ENCODE measurements at regions not wholly inside any gene's neighbourhood (a gene's known extent, or its start where the extent isn't known, plus 50 kb on each side); places are given as distances from the start of the nearest gene placed in this dataset.

GRCh38 chr2:183459466-183459865 lies 335.2 kb downstream of the NUP35 start:
- Histone ChIP-seq H3K4me1 (ENCODE audit: control insufficient read depth, extremely low read depth, insufficient read depth, low read length) (no peaks in the 10 kb centered on the region), H3K79me2 (ENCODE audit: control insufficient read depth, insufficient read depth, low read length) (no peaks in the 10 kb centered on the region), H3K27me3 (ENCODE audit: control insufficient read depth in 2 of 2, insufficient read depth in 2 of 2, low read length in 2 of 2) (no peaks in the 10 kb centered on the region), H3K9ac (replicated peaks; ENCODE audit: extremely low read depth, insufficient read depth, low read length) (no peak overlapping the region), H2AFZ (ENCODE audit: low read depth, low read length) (no peak overlapping the region), H3K4me2 (ENCODE audit: insufficient read depth, low read length) (no peak overlapping the region), H3K4me3 (replicated peaks in 1 of 3; ENCODE audit: insufficient read depth in 1 of 3, low read depth in 1 of 3, low read length in 3 of 3) (no peak overlapping the region), H3K36me3 (ENCODE audit: control insufficient read depth in 2 of 2, extremely low read depth in 1 of 2, insufficient read depth in 2 of 2, low read length in 2 of 2) (no peaks in the 10 kb centered on the region), H3K9me3 (replicated peaks; ENCODE audit: control insufficient read depth, insufficient read depth, low read length) (no peaks in the 10 kb centered on the region), H3K9me1 (replicated peaks; ENCODE audit: control insufficient read depth, extremely low read depth, insufficient read depth, low read length) (no peaks in the 10 kb centered on the region), H3K27ac (ENCODE audit: insufficient read depth, low read depth, low read length) (no peak overlapping the region), H4K20me1 (replicated peaks; ENCODE audit: control insufficient read depth, extremely low read depth, insufficient read depth, low read length) (no peaks in the 10 kb centered on the region)
- no peak for TF ChIP-seq GATA2 (IDR thresholded peaks at IDR 0.05; ENCODE audit: insufficient read depth, insufficient read length, low read depth, low read length)
- TF ChIP-seq EZH2 (IDR thresholded peaks at IDR 0.05; ENCODE audit: borderline replicate concordance, low read depth, low read length, severe bottlenecking) = no peak
- no peak for TF ChIP-seq POLR2AphosphoS5 (IDR thresholded peaks at IDR 0.05; ENCODE audit: insufficient read depth, low read depth, low read length)
- no peak for TF ChIP-seq CTCF (IDR thresholded peaks at IDR 0.05; ENCODE audit: extremely low read depth in 1 of 2, insufficient read depth in 1 of 2, low read depth in 1 of 2, low read length in 2 of 2)
- no peak for TF ChIP-seq FOS (IDR thresholded peaks at IDR 0.05; ENCODE audit: borderline replicate concordance, insufficient read depth, low read length)
- TF ChIP-seq JUN (IDR thresholded peaks at IDR 0.05; ENCODE audit: borderline replicate concordance, insufficient read depth, insufficient read length, low read depth) = no peak
- no peak for TF ChIP-seq MYC (IDR thresholded peaks at IDR 0.05; ENCODE audit: low read depth, low read length)
- no peak for TF ChIP-seq POLR2A (IDR thresholded peaks at IDR 0.05; ENCODE audit: low read depth, low read length)
- no TSS peak for BruUV-seq (replicated peaks)
- dilution Hi-C loops (cut with MboI; ENCODE audit: extremely low pct_ligation_motif_present, low sequenced_read_pairs) (no loop called here), intact Hi-C loops (cut with micrococcal nuclease) (no loop called here)
- FAIRE-seq (no peak), DNase-seq (ENCODE audit: low read depth, low spot score) (no peak)
- ChIA-PET CTCF (no interaction called here), POLR2A (no interaction called here)

Data from endothelial cell of umbilical vein (primary cell).